OCI-LY3 (cell line): ENCODE measurements at regions not wholly inside any gene's neighbourhood (a gene's known extent, or its start where the extent isn't known, plus 50 kb on each side); places are given as distances from the start of the nearest gene placed in this dataset.

Experiments
- H2AFZ ChIP-seq: fragments of 200-600, 300-600 bp; shearing (Covaris generic); 2 replicates; pipeline ENCODE4 v1.6.0; 2014; ENCODE audit warnings: antibody characterized with exemption, low read depth, low read length
- H3K27ac ChIP-seq: fragments of 200-600, 300-600 bp; sonication (generic); 2 replicates; pipeline ENCODE4 v1.5.1; 2014; ENCODE audit warnings: mild to moderate bottlenecking, low read length, moderate library complexity, mixed read lengths
- H3K27me3 ChIP-seq: fragments of 200-600, 300-600 bp; sonication (generic); 2 replicates; pipeline ENCODE4 v1.6.1; 2014; ENCODE audit warnings: low read depth, low read length, mixed read lengths
- H3K36me3 ChIP-seq: fragments of 200-600, 300-600 bp; sonication (generic); replicated peaks from 2 replicates; pipeline ENCODE3; 2014; ENCODE audit warnings: low read depth, low read length, mixed read lengths
- H3K4me1 ChIP-seq: fragments of 300-600, 200-600 bp; sonication (generic); 2 replicates; pipeline ENCODE4 v1.6.1; 2014; ENCODE audit warnings: low read length, mixed read lengths
- H3K4me2 ChIP-seq: fragments of 200-600, 300-600 bp; sonication (generic); 2 replicates; pipeline ENCODE4 v1.6.1; 2014; ENCODE audit warnings: low read length, mixed read lengths
- H3K4me3 ChIP-seq: fragments of 300-600, 200-600 bp; sonication (generic); 2 replicates; pipeline ENCODE4 v1.5.1; 2014; ENCODE audit warnings: antibody characterized with exemption, mild to moderate bottlenecking, low read length, moderate library complexity
- H3K79me2 ChIP-seq: fragments of 300-600, 200-600 bp; shearing (Covaris generic); 2 replicates; pipeline ENCODE4 v1.6.1; 2014; ENCODE audit warnings: mild to moderate bottlenecking, low read length, mixed read lengths
- H3K9ac ChIP-seq: fragments of 300-600, 200-600 bp; shearing (Covaris generic); 2 replicates; pipeline ENCODE4 v1.6.0; 2014; ENCODE audit warnings: mild to moderate bottlenecking, low read length, moderate library complexity
- H3K9me3 ChIP-seq: fragments of 200-600, 300-600 bp; shearing (Covaris generic); 2 replicates; pipeline ENCODE4 v1.6.1; 2014; ENCODE audit warnings: low read length, mixed read lengths; ENCODE audit not compliant: insufficient read depth
- H4K20me1 ChIP-seq: fragments of 200-600, 300-600 bp; sonication (generic); 2 replicates; pipeline ENCODE4 v1.6.1; 2016; ENCODE audit warnings: low read length, mixed read lengths; ENCODE audit not compliant: insufficient read depth
- EZH2phosphoT487 ChIP-seq: fragments of 200-600 bp; shearing (Covaris generic); IDR thresholded peaks from 2 replicates; pipeline ENCODE4 v1.6.1; 2018; ENCODE audit warnings: antibody characterized with exemption, mixed run types, low read depth
- TF ChIP-seq, protein P1 (sequence below): fragments of 200-600, 300-600 bp; sonication (generic); IDR thresholded peaks from 2 replicates; pipeline ENCODE4 v1.5.1; 2014; ENCODE audit warnings: antibody characterized with exemption, low read length, low read depth

DNA sequence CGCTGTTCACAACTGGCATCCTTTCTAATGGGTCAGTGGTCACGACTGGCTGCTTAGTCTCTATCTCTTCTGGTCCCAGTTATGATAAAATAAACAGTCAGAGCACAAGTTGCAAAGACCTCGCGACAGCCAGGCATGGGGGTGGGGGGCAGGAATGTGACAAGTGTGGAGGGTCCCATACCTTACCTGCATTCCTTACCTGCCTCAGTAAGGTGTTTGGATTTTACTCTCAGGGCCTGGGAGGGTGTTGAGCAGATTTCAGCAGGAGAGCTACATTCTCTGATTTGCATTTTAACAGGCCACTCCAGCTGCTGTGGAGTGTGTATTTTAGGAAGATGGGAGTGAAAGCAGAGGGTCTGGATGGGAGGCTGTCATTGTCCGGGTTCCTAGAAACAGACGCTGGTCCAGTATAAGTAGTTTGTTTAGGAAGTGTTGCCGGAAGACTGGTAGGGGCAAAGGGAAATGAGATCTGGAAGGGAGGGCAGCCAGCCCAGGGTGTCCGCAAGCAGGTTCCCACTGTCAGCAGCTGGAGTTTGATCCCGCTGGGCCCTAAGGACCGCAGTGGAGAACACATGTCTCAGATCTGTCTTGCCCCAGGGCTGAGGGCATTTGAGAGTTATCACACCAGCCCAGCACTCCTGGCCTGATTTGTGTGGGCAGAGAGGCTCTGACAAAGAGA is 920.0 kb downstream of the UQCRFS1 start:
- no peaks in the 10 kb centered on the region for H3K79me2 ChIP-seq
- no peaks in the 10 kb centered on the region for H4K20me1 ChIP-seq
- H3K9ac ChIP-seq: no peak overlapping the region
- H3K36me3 ChIP-seq: no peaks in the 10 kb centered on the region
- H3K27ac ChIP-seq: no peak overlapping the region
- no peaks in the 10 kb centered on the region for H3K4me1 ChIP-seq
- TF ChIP-seq, protein P1, sequence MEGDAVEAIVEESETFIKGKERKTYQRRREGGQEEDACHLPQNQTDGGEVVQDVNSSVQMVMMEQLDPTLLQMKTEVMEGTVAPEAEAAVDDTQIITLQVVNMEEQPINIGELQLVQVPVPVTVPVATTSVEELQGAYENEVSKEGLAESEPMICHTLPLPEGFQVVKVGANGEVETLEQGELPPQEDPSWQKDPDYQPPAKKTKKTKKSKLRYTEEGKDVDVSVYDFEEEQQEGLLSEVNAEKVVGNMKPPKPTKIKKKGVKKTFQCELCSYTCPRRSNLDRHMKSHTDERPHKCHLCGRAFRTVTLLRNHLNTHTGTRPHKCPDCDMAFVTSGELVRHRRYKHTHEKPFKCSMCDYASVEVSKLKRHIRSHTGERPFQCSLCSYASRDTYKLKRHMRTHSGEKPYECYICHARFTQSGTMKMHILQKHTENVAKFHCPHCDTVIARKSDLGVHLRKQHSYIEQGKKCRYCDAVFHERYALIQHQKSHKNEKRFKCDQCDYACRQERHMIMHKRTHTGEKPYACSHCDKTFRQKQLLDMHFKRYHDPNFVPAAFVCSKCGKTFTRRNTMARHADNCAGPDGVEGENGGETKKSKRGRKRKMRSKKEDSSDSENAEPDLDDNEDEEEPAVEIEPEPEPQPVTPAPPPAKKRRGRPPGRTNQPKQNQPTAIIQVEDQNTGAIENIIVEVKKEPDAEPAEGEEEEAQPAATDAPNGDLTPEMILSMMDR: no peak
- no peak for TF ChIP-seq EZH2phosphoT487
- H3K27me3 ChIP-seq: peaks cover 13% of the 10 kb centered on the region
- H3K4me2 ChIP-seq: no peak overlapping the region
- no peaks in the 10 kb centered on the region for H3K9me3 ChIP-seq
- H2AFZ ChIP-seq: no peak overlapping the region
- no peak overlapping the region for H3K4me3 ChIP-seq

DNA sequence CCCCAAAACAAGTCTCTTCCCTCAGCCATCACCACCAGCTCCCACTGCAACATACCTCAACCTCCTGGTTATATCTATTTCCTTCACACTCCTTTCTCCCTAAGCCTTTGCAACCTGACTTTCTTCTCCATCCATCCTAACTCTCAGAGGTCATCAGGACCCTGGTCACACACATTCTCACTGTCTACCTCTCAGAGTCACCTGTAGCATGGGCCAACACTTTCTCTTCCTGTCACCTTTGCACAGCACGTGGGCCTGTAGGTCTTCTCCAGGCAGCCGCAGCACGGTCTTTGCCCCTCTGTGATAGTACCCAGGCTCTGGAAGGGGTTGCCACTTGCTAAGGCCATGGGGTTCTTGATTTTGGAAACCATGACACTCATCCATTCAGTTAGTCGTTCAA is 921.1 kb downstream of the UQCRFS1 start:
- Histone ChIP-seq H3K36me3 (no peaks in the 10 kb centered on the region), H3K4me1 (no peaks in the 10 kb centered on the region), H3K9ac (no peak overlapping the region), H3K9me3 (no peaks in the 10 kb centered on the region), H4K20me1 (no peaks in the 10 kb centered on the region), H3K79me2 (no peaks in the 10 kb centered on the region), H3K27me3 (peaks cover 10% of the 10 kb centered on the region), H3K27ac (no peak overlapping the region), H2AFZ (no peak overlapping the region), H3K4me2 (no peak overlapping the region), H3K4me3 (no peak overlapping the region)
- no peak for TF ChIP-seq EZH2phosphoT487
- TF ChIP-seq, protein P1: no peak

DNA sequence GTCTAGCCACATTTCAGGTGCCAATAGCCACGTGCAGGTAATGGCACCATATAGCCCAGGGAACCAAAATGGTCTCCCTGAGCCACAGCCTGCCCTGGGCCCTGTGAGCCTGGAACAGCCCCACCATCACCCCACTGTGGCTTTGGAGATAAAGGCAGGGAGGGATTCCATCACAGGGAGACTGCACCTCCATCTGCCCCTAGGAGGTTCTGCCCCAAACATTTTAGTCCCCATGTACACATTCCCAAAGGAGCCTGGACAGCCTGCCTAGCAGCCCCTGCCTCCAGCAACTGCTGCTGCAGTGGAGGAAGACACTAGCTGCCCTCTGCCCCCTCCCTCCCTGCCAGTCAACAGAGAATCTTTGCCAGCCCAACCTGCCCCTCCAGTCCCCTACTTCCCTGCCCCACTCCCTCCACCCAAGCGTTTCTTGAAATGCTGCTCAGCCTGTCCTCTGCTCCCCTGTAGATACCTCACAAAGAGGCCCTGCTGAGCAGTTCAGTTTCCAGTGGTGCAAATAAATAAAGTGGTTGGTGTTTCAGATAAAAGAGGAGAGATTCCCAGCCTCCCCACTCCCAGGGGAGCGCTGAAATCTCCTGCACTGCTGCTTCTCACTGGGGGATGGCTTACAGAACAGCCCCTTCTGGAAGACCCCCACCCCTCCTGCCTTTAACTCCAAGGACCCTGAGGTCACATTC is 921.8 kb downstream of the UQCRFS1 start:
- Histone ChIP-seq H2AFZ (no peak overlapping the region), H3K27me3 (peaks cover 6% of the 10 kb centered on the region), H3K27ac (no peak overlapping the region), H3K4me3 (no peak overlapping the region), H3K79me2 (no peaks in the 10 kb centered on the region), H3K9me3 (no peaks in the 10 kb centered on the region), H3K4me1 (no peaks in the 10 kb centered on the region), H3K36me3 (no peaks in the 10 kb centered on the region), H3K4me2 (no peak overlapping the region), H3K9ac (no peak overlapping the region), H4K20me1 (no peaks in the 10 kb centered on the region)
- TF ChIP-seq, protein P1: no peak
- TF ChIP-seq EZH2phosphoT487: no peak

DNA sequence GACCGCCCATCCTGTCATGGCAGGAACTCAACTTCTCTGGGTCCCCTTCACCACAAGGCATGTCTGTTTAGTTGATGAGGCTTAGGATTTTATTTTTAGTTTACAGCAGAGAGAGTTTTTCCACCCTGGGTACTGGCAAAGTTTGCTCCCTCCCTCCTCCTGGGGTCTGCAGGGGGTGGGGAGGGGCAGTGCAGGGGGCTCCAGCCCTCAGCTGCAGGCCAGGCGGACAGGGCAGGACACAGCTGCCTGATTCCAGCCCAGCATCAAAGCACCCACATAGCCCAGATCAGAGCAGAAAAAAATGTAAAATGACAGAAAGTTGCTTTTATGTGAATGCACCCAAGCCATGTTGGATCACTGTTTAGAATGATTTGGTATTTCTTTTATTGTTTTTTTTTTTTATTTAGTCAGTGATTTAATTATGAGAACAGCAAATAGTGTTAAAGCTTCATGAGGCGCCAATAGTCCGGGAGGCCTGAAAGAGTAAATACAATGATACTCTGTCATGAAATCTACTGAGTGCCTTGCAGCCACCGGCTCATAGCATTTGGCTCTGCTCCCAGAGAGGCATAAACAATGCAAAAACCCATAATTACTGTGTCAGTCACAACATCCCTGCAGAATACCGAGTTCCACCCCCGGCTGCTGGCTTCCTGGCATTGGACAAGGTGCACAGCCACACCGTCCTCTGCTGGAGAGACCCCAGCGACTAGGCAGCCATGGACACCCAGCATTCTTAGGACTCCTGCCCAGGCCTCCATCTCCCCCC is 923.5 kb downstream of the UQCRFS1 start:
- no peak for TF ChIP-seq EZH2phosphoT487
- TF ChIP-seq, protein P1: no peak
- H3K9ac ChIP-seq: no peak overlapping the region
- no peaks in the 10 kb centered on the region for H3K79me2 ChIP-seq
- no peak overlapping the region for H3K4me3 ChIP-seq
- no peaks in the 10 kb centered on the region for H3K36me3 ChIP-seq
- no peaks in the 10 kb centered on the region for H3K9me3 ChIP-seq
- no peaks in the 10 kb centered on the region for H4K20me1 ChIP-seq
- no peak overlapping the region for H3K4me2 ChIP-seq
- H3K4me1 ChIP-seq: no peaks in the 10 kb centered on the region
- no peak overlapping the region for H3K27ac ChIP-seq
- H3K27me3 ChIP-seq: peaks cover 12% of the 10 kb centered on the region; the same call in 1 of the 2 replicates
- no peak overlapping the region for H2AFZ ChIP-seq
